ENCODE measurements at regions not wholly inside any gene's neighbourhood (a gene's known extent, or its start where the extent isn't known, plus 50 kb on each side); places are given as distances from the start of the nearest gene placed in this dataset.

GRCh38 chr5:116343961-116344360 is 230.7 kb downstream of the SEMA6A start:
- TF ChIP-seq CTCF (IDR thresholded peaks at IDR 0.05; ENCODE audit: low read depth, low read length, missing input control) (no peak), MAX (IDR thresholded peaks at IDR 0.05) (no peak)
